Skeletal muscle satellite cell (primary cell): ENCODE measurements at regions not wholly inside any gene's neighbourhood (a gene's known extent, or its start where the extent isn't known, plus 50 kb on each side); places are given as distances from the start of the nearest gene placed in this dataset.

ENCODE experiments used
- H3K27me3 ChIP-seq: 2 replicates; pipeline ENCODE4 v1.7.0; 2013; ENCODE audit warnings: low read length; ENCODE audit not compliant: control insufficient read depth, insufficient read depth
- H3K36me3 ChIP-seq: 2 replicates; pipeline ENCODE4 v1.7.0; 2013; ENCODE audit warnings: mild to moderate bottlenecking, control low read depth, low read length; ENCODE audit not compliant: insufficient read depth
- H3K4me1 ChIP-seq: 2 replicates; pipeline ENCODE4 v1.7.0; 2013; ENCODE audit warnings: low read length; ENCODE audit not compliant: control insufficient read depth, insufficient read depth
- H3K4me2 ChIP-seq: 2 replicates; pipeline ENCODE4 v1.7.0; 2013; ENCODE audit warnings: mild to moderate bottlenecking, low read length
- H3K4me3 ChIP-seq: 2 replicates; pipeline ENCODE4 v1.7.0; 2013; ENCODE audit warnings: low read length
- H3K9ac ChIP-seq: 2 replicates; pipeline ENCODE4 v1.7.0; 2013; ENCODE audit warnings: mild to moderate bottlenecking, low read depth, low read length, moderate library complexity
- H3K9me3 ChIP-seq: replicated peaks from 2 replicates; pipeline ENCODE4 v1.7.0; 2013; ENCODE audit warnings: mild to moderate bottlenecking, control low read depth, low read length

DNA sequence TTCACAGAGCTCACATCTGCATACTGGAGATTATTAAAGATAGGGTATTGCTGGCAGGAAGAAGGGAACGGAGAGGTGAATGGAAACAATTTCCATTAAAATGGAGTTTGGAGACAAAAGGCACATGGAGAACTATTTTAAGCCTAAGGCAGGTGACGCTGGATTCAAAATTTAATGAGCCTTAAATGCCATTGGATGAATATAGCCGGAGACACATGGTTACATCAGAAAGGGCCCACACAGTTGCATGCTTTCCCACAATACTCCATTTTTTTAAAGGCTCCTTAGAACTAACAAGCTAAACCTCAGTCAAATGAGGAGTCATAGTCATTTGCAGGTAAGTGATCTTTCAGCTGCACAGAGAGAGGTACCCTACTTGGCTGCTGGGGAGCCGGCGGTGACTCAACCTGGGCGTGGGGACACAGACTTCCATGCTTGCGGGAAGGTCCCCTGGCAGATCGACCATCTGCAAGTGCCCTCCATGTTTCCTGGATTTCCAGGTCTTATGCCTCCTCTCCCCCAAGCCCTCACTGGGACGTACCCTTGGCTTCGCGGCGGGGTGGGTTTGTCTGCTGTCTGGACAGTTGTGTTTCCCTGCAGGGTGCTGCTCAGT lies 259.2 kb downstream of the CBLN1 start:
- Histone ChIP-seq H3K36me3 (no peaks in the 10 kb centered on the region), H3K9ac (no peak overlapping the region), H3K4me2 (no peak overlapping the region), H3K27me3 (no peaks in the 10 kb centered on the region), H3K4me3 (no peak overlapping the region), H3K4me1 (peaks cover 10% of the 10 kb centered on the region), H3K9me3 (no peaks in the 10 kb centered on the region)

- H3K36me3 ChIP-seq: no peaks in the 10 kb centered on the region
- H3K9ac ChIP-seq: no peak overlapping the region
- H3K9me3 ChIP-seq: no peaks in the 10 kb centered on the region
- H3K4me1 ChIP-seq: peaks cover 10% of the 10 kb centered on the region
- no peaks in the 10 kb centered on the region for H3K27me3 ChIP-seq
- H3K4me2 ChIP-seq: no peak overlapping the region
- no peak overlapping the region for H3K4me3 ChIP-seq
Measured at GRCh38 chr16:49021136-49021535, 260.5 kb downstream of the CBLN1 start.

GRCh38 chr16:49020436-49020835 lies 261.2 kb downstream of the CBLN1 start:
- Histone ChIP-seq H3K4me2 (no peak overlapping the region), H3K4me1 (peaks cover 10% of the 10 kb centered on the region), H3K4me3 (no peak overlapping the region), H3K9me3 (no peaks in the 10 kb centered on the region), H3K27me3 (no peaks in the 10 kb centered on the region), H3K9ac (no peak overlapping the region), H3K36me3 (no peaks in the 10 kb centered on the region)

GRCh38 chr16:49019831-49020230 lies 261.8 kb downstream of the CBLN1 start:
- no peaks in the 10 kb centered on the region for H3K9me3 ChIP-seq
- peaks cover 10% of the 10 kb centered on the region for H3K4me1 ChIP-seq
- no peaks in the 10 kb centered on the region for H3K27me3 ChIP-seq
- H3K9ac ChIP-seq: no peak overlapping the region
- no peak overlapping the region for H3K4me2 ChIP-seq
- H3K4me3 ChIP-seq: no peak overlapping the region
- no peaks in the 10 kb centered on the region for H3K36me3 ChIP-seq

DNA sequence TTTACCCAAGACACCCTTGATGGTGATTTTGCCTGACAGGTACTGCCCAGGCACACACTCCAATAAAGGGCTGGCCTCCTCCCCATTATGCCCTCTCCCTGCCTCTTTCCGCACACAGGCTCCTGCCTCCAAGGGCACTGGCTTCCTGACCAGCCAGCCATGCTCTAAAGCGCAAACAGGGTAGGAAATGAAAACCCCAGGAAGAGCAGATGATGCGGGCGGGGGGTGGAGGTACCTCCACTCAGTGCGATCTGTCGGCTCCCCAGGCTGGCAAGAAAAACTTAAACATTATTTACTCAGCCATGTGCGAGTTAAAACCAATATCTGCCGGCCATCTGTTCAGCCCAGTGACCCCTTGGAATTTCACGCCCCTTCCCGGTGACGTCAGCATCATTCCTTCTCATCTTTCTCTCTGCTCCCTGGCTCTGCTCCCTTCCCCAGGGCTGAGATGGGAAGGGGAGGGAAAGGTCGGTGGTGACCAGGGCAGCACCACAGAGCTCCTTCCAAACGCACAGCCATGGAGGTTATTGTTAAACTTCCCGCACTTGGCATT lies 262.5 kb downstream of the CBLN1 start:
- Histone ChIP-seq H3K27me3 (peaks cover 6% of the 10 kb centered on the region), H3K36me3 (no peaks in the 10 kb centered on the region), H3K4me1 (peaks cover 10% of the 10 kb centered on the region), H3K4me2 (peak overlapping the region; percentile 25), H3K9ac (no peak overlapping the region), H3K4me3 (no peak overlapping the region), H3K9me3 (no peaks in the 10 kb centered on the region)

- H3K4me3 ChIP-seq: no peak overlapping the region
- H3K9ac ChIP-seq: no peak overlapping the region
- peaks cover 13% of the 10 kb centered on the region for H3K27me3 ChIP-seq
- H3K9me3 ChIP-seq: no peaks in the 10 kb centered on the region
- no peaks in the 10 kb centered on the region for H3K36me3 ChIP-seq
- peaks cover 8% of the 10 kb centered on the region for H3K4me1 ChIP-seq
- H3K4me2 ChIP-seq: no peak overlapping the region
Measured at GRCh38 chr16:49018259-49018931, 263.2 kb downstream of the CBLN1 start.

GRCh38 chr16:49017501-49017900 lies 264.1 kb downstream of the CBLN1 start:
- no peaks in the 10 kb centered on the region for H3K4me1 ChIP-seq
- H3K4me2 ChIP-seq: no peak overlapping the region

DNA sequence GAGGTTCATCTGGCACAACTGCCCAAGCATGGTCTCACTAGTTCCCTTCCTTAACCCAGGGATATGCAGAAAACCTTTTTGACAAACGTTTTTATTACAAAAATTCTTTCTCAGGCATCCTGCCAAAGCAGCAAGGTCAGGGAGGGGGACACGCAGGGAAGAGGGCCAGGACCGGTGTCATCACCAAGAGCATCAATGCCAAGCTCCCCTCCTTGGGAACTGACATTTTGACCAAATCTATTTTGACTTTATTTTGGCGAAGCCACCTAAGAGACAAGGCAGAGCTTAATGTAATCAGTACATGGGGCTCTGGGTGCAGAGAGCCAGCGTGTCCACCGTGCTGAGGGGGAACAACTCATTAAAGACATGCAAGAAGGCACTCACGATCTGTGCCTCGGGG lies 265.2 kb downstream of the CBLN1 start:
- no peak overlapping the region for H3K9ac ChIP-seq
- no peaks in the 10 kb centered on the region for H3K9me3 ChIP-seq

More at GRCh38 chr16:49017501-49017900, 264.1 kb downstream of the CBLN1 start:
- Histone ChIP-seq H3K9me3 (no peaks in the 10 kb centered on the region), H3K9ac (no peak overlapping the region), H3K27me3 (peaks cover 15% of the 10 kb centered on the region), H3K36me3 (no peaks in the 10 kb centered on the region), H3K4me3 (no peak overlapping the region)

DNA sequence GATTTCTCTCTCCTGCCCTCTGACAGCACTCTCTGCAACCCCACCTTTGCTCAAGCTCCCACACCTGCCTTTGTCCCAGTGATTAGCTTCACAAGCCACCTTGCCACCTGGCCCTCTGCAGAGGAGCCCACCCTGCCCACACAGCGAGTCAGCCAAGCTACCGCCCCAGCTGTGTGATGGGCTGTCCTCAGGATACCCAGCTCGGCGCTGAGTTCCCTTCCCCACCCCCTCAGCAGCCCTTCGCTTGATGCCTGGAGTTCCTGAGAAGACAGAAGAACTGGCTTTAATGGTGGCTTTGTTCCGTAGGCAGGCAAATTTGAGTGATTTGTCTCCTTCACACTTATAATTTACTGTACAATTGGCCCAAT lies 266.4 kb downstream of the CBLN1 start:
- Histone ChIP-seq H3K4me1 (no peaks in the 10 kb centered on the region), H3K9me3 (no peaks in the 10 kb centered on the region), H3K4me3 (no peak overlapping the region), H3K36me3 (no peaks in the 10 kb centered on the region), H3K4me2 (no peak overlapping the region), H3K27me3 (peaks cover 15% of the 10 kb centered on the region), H3K9ac (no peak overlapping the region)

More for the DNA sequence above, 265.2 kb downstream of the CBLN1 start:
- Histone ChIP-seq H3K4me3 (no peak overlapping the region), H3K27me3 (peaks cover 15% of the 10 kb centered on the region), H3K36me3 (no peaks in the 10 kb centered on the region), H3K4me1 (no peaks in the 10 kb centered on the region), H3K4me2 (no peak overlapping the region)

DNA sequence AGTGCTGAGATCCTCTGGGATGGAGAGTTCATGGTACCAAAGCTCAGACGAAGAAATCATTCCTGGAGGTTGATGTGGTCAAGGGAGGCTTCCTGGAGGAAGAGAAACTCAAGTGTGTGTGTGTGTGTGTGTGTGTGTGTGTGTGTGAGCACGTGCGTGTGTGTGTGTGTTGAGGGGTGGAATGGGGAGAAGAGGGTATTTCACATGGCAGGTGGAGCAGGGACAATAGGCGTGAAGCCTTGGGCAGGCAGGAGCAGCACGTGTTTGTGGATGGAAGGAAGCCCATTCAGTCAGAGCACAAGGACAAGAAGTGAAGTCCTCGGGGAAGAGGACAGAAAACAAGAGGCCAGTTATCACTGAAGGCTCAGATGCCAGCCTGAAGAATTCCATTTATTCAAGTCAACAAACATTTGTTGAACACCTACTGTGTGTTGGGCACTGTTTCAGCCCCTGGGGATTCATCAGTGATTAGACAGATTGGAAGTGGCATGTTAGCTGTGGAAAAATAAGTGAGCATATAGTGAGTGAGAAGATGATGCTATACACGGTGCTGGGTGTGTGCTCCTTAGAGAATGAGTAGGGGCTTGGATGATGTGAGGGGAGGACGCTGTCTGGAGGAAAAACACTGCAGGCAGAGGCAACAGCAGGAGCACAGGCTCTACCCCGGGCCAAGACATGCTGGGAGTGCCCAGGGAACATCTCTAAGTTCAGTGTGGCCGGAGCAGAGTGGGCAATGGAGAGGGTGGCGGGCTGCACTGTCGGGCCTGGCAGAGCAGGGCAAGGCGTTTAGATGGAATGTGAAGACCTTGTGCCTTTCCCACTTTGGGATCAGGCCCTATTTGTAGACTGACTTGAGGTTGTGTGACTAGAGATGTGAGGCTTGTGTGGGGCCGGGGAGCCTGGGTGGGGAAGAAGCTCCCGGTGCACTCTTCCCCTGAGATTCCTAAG lies 267.1 kb downstream of the CBLN1 start:
- H3K4me3 ChIP-seq: no peak overlapping the region
- H3K9me3 ChIP-seq: no peaks in the 10 kb centered on the region
- no peaks in the 10 kb centered on the region for H3K4me1 ChIP-seq
- H3K36me3 ChIP-seq: no peaks in the 10 kb centered on the region
- no peak overlapping the region for H3K4me2 ChIP-seq
- H3K27me3 ChIP-seq: peaks cover 15% of the 10 kb centered on the region
- no peak overlapping the region for H3K9ac ChIP-seq

DNA sequence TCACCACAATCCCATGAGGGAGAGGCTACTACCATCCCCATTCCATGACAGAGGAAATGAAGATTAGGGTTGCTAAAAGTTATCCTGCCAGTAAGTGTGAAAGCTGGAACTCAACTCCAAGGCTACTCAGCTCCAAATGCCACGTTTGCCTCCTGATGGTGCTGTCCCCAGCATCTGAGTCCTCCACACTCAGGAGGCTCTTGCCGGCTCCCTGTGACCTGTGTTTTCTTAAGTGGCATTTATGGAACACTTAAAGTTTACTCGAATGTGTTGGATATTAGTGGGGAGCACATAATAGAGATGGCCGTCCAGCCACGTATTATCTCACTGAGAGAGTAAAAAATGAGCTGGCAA lies 267.9 kb downstream of the CBLN1 start:
- Histone ChIP-seq H3K9ac (no peak overlapping the region), H3K4me2 (no peak overlapping the region), H3K36me3 (no peaks in the 10 kb centered on the region), H3K9me3 (no peaks in the 10 kb centered on the region), H3K27me3 (peaks cover 15% of the 10 kb centered on the region), H3K4me3 (no peak overlapping the region), H3K4me1 (no peaks in the 10 kb centered on the region)
